NCI-H526 (cell line): ENCODE measurements at regions not wholly inside any gene's neighbourhood (a gene's known extent, or its start where the extent isn't known, plus 50 kb on each side); places are given as distances from the start of the nearest gene placed in this dataset.

Source experiments
- DNase-seq, 2 experiments: peaks; one replicate each; lab custom pipeline; 2025; lab: John Stamatoyannopoulos, UW

- DNase-seq = no peak
Measured at GRCh38 chr7:440059-440749, 79.4 kb downstream of the PDGFA start.

- DNase-seq = no peak
Measured at GRCh38 chr7:441684-442421, 77.8 kb downstream of the PDGFA start.

DNA sequence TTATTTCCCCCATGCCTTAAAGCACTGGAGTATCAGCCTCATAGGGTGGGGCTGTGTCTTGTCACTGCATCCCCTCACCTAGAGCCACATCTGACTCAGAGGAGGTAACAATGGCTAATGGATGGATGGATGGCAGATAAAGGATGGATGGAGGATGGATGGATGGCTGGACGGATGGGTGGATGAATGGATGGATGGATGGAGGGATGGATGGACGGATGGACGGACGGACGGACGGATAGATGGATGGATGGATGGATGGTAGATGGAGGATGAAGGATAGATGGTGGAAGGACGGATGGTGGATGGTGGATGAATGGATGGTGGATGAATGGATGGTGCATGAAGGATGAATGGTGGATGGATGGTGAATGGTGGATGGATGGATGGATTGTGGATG is 77.2 kb downstream of the PDGFA start:
- no peak for DNase-seq

DNA sequence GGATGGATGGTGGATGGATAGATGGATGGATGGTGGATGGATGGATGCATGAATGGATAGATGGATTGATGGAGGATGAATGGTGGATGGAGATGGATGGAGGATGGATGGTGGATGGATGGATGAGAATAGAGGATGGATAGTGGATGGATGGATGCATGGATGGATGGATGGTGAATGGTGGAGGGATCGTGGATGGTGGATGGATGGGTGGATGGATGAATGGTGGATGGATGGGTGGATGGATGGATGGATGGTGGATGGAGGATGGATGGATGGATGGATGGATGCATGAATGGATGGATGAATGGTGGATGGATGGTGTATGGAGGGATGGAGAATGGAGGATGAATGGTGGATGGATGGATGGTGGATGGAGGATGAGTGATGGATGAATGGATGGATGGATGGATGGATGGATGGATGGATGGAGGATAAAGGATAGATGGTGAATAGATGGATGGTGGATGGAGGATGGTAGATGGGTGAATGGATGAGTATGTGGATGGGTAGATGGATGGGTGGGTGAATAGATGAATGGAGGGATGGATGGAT is 76.3 kb downstream of the PDGFA start:
- no peak for DNase-seq

- no peak for DNase-seq
Measured at GRCh38 chr7:444606-445005, 75.0 kb downstream of the PDGFA start.

GRCh38 chr7:445020-445419 is 74.6 kb downstream of the PDGFA start:
- no peak for DNase-seq

DNA sequence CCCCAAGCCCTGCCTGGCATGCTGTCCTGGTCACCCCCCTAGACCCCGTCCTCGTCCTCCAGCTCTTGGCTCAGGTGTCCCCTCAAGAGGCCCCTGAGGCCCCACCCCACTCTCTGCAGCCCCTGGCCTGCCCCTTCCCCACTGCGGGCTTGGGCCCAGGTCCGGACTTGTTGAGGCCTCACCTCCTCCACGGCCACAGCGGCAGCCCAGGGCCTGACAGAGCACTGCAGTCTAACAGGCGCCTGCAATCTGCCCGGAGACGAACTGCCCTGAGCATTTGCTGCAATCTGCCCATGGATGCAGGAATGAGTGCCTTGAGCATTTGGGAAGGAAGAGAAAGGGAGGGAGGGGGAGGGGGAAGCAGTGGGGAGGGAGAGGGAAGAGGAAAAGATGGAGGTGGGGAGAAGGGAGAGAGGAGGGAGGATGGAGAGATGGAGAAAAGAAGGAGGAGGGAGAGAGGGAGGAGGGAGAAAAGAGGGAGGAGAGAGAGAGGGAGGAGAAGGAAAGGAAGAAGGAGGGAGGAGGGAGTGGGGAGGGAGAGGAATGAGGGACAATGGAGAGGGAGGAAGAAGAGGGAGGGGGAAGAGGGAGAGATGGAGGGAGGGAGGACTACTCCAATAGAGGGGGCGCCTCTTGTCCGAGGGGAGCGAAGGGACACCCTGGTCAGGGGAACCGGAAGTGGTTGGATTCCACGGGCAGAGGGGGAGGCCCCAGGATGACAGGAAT is 73.9 kb downstream of the PDGFA start:
- DNase-seq = no peak

DNA sequence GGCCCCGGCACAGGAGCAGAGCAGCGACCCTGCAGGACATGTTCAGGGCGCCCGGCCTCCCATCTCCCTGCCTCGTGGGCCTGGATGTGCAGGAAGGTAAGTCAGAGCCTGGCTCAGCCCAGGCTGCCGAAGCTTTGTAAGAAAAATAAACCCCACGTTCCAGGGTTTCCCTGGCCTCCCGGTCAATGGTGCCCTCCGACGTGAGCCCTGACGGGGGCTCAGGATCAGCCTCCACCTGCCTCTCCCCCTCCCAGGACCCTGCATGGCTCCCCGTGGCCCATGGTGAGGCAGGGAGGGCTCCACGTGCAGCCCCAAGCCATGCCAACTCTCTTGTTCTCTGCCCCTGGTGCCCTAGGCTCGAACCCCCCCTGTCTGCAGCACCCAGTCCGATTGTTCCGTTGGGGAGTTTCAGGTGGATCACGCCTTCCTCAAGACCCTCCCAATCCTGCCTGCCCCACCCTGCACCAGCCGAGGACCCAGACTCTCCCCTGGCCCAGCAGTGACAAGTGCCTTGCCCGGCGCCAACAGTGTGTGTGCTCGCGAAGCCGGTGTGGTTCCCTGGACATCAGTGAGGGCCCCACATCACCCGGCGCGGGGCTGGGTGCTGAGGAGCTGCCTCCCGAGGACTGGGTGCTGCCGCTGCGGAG is 73.2 kb downstream of the PDGFA start:
- no peak for DNase-seq
